Effector memory CD8-positive, alpha-beta T cell (primary cell): ENCODE measurements at regions not wholly inside any gene's neighbourhood (a gene's known extent, or its start where the extent isn't known, plus 50 kb on each side); places are given as distances from the start of the nearest gene placed in this dataset.
"Not testable (repeated sequence)": the region's sequence is repeated elsewhere in the genome, so short reads cannot be mapped to it uniquely, and the experiment has no call there.

Experiments
- ATAC-seq: fragments of 150-1000 bp; cut with Tn5 transposase; replicated peaks from 2 replicates; pipeline ENCODE4 v1.10.0; 2021; ENCODE audit warnings: mild to moderate bottlenecking, moderate library complexity
- DNase-seq, 3 experiments: peaks; one replicate each; pipeline ENCODE4 v3.0.0; 2021
- H3K27ac Mint-ChIP-seq, 2 donors: one replicate each; pipeline ENCODE4 v1.8.0; 2022; ENCODE audit warnings: mild to moderate bottlenecking in 2 of 2, mixed read lengths in 2 of 2, moderate library complexity in 2 of 2
- H3K27me3 Mint-ChIP-seq, 2 donors: one replicate each; pipeline ENCODE4 v1.8.0; 2022; ENCODE audit warnings: mixed read lengths in 2 of 2
- H3K36me3 Mint-ChIP-seq: one replicate; pipeline ENCODE4 v1.8.0; 2022; ENCODE audit warnings: mild to moderate bottlenecking, moderate library complexity, mixed read lengths; ENCODE audit not compliant: insufficient read depth
- H3K4me1 Mint-ChIP-seq, 2 donors: one replicate each; pipeline ENCODE4 v1.8.0; 2022; ENCODE audit warnings: low read depth in 2 of 2, mixed read lengths in 2 of 2
- H3K4me3 Mint-ChIP-seq, 2 donors: one replicate each; pipeline ENCODE4 v1.8.0; 2022; ENCODE audit warnings: mild to moderate bottlenecking in 2 of 2, mixed read lengths in 2 of 2, moderate library complexity in 2 of 2
- H3K9me3 Mint-ChIP-seq, 2 donors: one replicate each; pipeline ENCODE4 v1.8.0; 2022; ENCODE audit warnings: mixed read lengths in 2 of 2

GRCh38 chr11:45392591-45393091 lies 106.5 kb upstream of the SYT13 start:
- ATAC-seq (no peak), DNase-seq (no peak)
- Mint-ChIP-seq H3K27me3 (peaks cover 8 to 77% of the 10 kb centered on the region in 2 donors), H3K27ac (no peak overlapping the region), H3K36me3 (no peaks in the 10 kb centered on the region), H3K9me3 (no peaks in the 10 kb centered on the region), H3K4me1 (no peaks in the 10 kb centered on the region), H3K4me3 (no peak overlapping the region)

GRCh38 chr11:45392154-45392553 lies 106.0 kb upstream of the SYT13 start:
- no peak for ATAC-seq
- no peak for DNase-seq
- Mint-ChIP-seq H3K4me1 (no peaks in the 10 kb centered on the region), H3K9me3 (no peaks in the 10 kb centered on the region), H3K27me3 (peaks cover 8 to 81% of the 10 kb centered on the region in 2 donors), H3K4me3 (no peak overlapping the region), H3K27ac (no peak overlapping the region), H3K36me3 (no peaks in the 10 kb centered on the region)

GRCh38 chr11:45391168-45391850 lies 105.2 kb upstream of the SYT13 start:
- Mint-ChIP-seq H3K9me3 (no peaks in the 10 kb centered on the region), H3K36me3 (no peaks in the 10 kb centered on the region), H3K27ac (no peak overlapping the region), H3K4me1 (no peaks in the 10 kb centered on the region), H3K4me3 (no peak overlapping the region), H3K27me3 (peaks cover 8 to 73% of the 10 kb centered on the region in 2 donors)
- DNase-seq (no peak), ATAC-seq (no peak)

- no peaks in the 10 kb centered on the region for H3K4me1 Mint-ChIP-seq
- no peaks in the 10 kb centered on the region for H3K36me3 Mint-ChIP-seq
- H3K27ac Mint-ChIP-seq: no peak overlapping the region
- no peaks in the 10 kb centered on the region for H3K9me3 Mint-ChIP-seq
- H3K4me3 Mint-ChIP-seq: no peak overlapping the region
- DNase-seq (no peak), ATAC-seq (no peak)
- peaks cover 8 to 65% of the 10 kb centered on the region in 2 donors for H3K27me3 Mint-ChIP-seq
Measured at GRCh38 chr11:45390407-45390806, 104.3 kb upstream of the SYT13 start.

- Mint-ChIP-seq H3K36me3 (peaks cover 4% of the 10 kb centered on the region), H3K4me3 (no peak overlapping the region), H3K27ac (no peak overlapping the region), H3K9me3 (no peaks in the 10 kb centered on the region), H3K27me3 (peaks cover 14 to 58% of the 10 kb centered on the region in 2 donors), H3K4me1 (peaks cover under 1 to 5% of the 10 kb centered on the region in 2 donors)
- DNase-seq: no peak
- ATAC-seq: no peak
Measured at GRCh38 chr11:45388472-45388871, 102.3 kb upstream of the SYT13 start.

- not testable (repeated sequence) for H3K27ac Mint-ChIP-seq, H3K36me3 Mint-ChIP-seq, H3K4me1 Mint-ChIP-seq, ATAC-seq, H3K9me3 Mint-ChIP-seq, DNase-seq, H3K4me3 Mint-ChIP-seq
- peaks cover 14 to 56% of the 10 kb centered on the region in 2 donors for H3K27me3 Mint-ChIP-seq
Measured at GRCh38 chr11:45387885-45388284, 101.7 kb upstream of the SYT13 start.

- peaks cover 5 to 15% of the 10 kb centered on the region in 2 donors for H3K4me1 Mint-ChIP-seq
- ATAC-seq (no peak), DNase-seq (no peak)
- no peak overlapping the region for H3K27ac Mint-ChIP-seq
- H3K9me3 Mint-ChIP-seq: no peaks in the 10 kb centered on the region
- no peak overlapping the region for H3K4me3 Mint-ChIP-seq
- peaks cover 4% of the 10 kb centered on the region for H3K36me3 Mint-ChIP-seq
- peaks cover 14 to 58% of the 10 kb centered on the region in 2 donors for H3K27me3 Mint-ChIP-seq
Measured at GRCh38 chr11:45386972-45387371, 100.8 kb upstream of the SYT13 start.

GRCh38 chr11:45385844-45386243 lies 99.7 kb upstream of the SYT13 start:
- DNase-seq: no peak
- peak; percentile 76 for ATAC-seq
- Mint-ChIP-seq H3K9me3 (no peaks in the 10 kb centered on the region), H3K4me3 (no peak overlapping the region), H3K27me3 (peaks cover 16 to 64% of the 10 kb centered on the region in 2 donors), H3K4me1 (peaks cover 5 to 15% of the 10 kb centered on the region in 2 donors), H3K27ac (no peak overlapping the region), H3K36me3 (peaks cover 4% of the 10 kb centered on the region)

- ATAC-seq: no peak
- no peak overlapping the region for H3K4me3 Mint-ChIP-seq
- peaks cover 12 to 60% of the 10 kb centered on the region in 2 donors for H3K27me3 Mint-ChIP-seq
- H3K4me1 Mint-ChIP-seq: peaks cover 5 to 15% of the 10 kb centered on the region in 2 donors
- no peaks in the 10 kb centered on the region for H3K9me3 Mint-ChIP-seq
- peaks cover 4% of the 10 kb centered on the region for H3K36me3 Mint-ChIP-seq
- DNase-seq: no peak
- H3K27ac Mint-ChIP-seq: no peak overlapping the region
Measured at GRCh38 chr11:45385423-45385822, 99.3 kb upstream of the SYT13 start.

- peaks cover 12 to 62% of the 10 kb centered on the region in 2 donors for H3K27me3 Mint-ChIP-seq
- peaks cover 4% of the 10 kb centered on the region for H3K36me3 Mint-ChIP-seq
- no peak overlapping the region for H3K4me3 Mint-ChIP-seq
- peaks cover 5 to 15% of the 10 kb centered on the region in 2 donors for H3K4me1 Mint-ChIP-seq
- DNase-seq: no peak
- H3K27ac Mint-ChIP-seq: no peak overlapping the region
- no peaks in the 10 kb centered on the region for H3K9me3 Mint-ChIP-seq
- ATAC-seq: no peak
Measured at GRCh38 chr11:45384711-45385241, 98.6 kb upstream of the SYT13 start.

- DNase-seq: no peak
- Mint-ChIP-seq H3K27ac (no peak overlapping the region), H3K4me3 (no peak overlapping the region), H3K4me1 (peaks cover 5 to 15% of the 10 kb centered on the region in 2 donors), H3K36me3 (peaks cover 4% of the 10 kb centered on the region), H3K9me3 (no peaks in the 10 kb centered on the region), H3K27me3 (peaks cover 12 to 61% of the 10 kb centered on the region in 2 donors)
- ATAC-seq: no peak
Measured at GRCh38 chr11:45384016-45384415, 97.9 kb upstream of the SYT13 start.

- ATAC-seq: no peak
- no peaks in the 10 kb centered on the region for H3K9me3 Mint-ChIP-seq
- peaks cover 5 to 15% of the 10 kb centered on the region in 2 donors for H3K4me1 Mint-ChIP-seq
- H3K4me3 Mint-ChIP-seq: no peak overlapping the region
- no peak for DNase-seq
- no peak overlapping the region for H3K27ac Mint-ChIP-seq
- H3K36me3 Mint-ChIP-seq: peaks cover 4% of the 10 kb centered on the region
- H3K27me3 Mint-ChIP-seq: peaks cover 12 to 58% of the 10 kb centered on the region in 2 donors
Measured at GRCh38 chr11:45383224-45383623, 97.1 kb upstream of the SYT13 start.

- H3K36me3 Mint-ChIP-seq: peaks cover 4% of the 10 kb centered on the region
- H3K9me3 Mint-ChIP-seq: no peaks in the 10 kb centered on the region
- H3K4me1 Mint-ChIP-seq: peaks cover 5 to 15% of the 10 kb centered on the region in 2 donors
- no peak overlapping the region for H3K27ac Mint-ChIP-seq
- DNase-seq: no peak
- no peak overlapping the region for H3K4me3 Mint-ChIP-seq
- ATAC-seq: no peak
- H3K27me3 Mint-ChIP-seq: peaks cover 12 to 49% of the 10 kb centered on the region in 2 donors
Measured at GRCh38 chr11:45382133-45382878, 96.2 kb upstream of the SYT13 start.
